Gastroesophageal sphincter (tissue), 4 donors: ENCODE measurements at regions not wholly inside any gene's neighbourhood (a gene's known extent, or its start where the extent isn't known, plus 50 kb on each side); places are given as distances from the start of the nearest gene placed in this dataset.

Experiments
- ATAC-seq: fragments of 150-250 bp; one replicate; pipeline ENCODE4 v1.9.1; 2016; ENCODE audit warnings: mild to moderate bottlenecking, moderate library complexity
- H3K27ac ChIP-seq, 4 donors: fragments of 200-600 bp; sonication (generic) in 3 of 4; 1 replicate in 3 of 4; 2 replicates in 1 of 4; pipeline ENCODE4 v1.5.1; 2016 to 2019
- H3K27me3 ChIP-seq: fragments of 200-600 bp; sonication (generic); one replicate; pipeline ENCODE4 v1.5.1; 2019
- H3K36me3 ChIP-seq, 2 donors: fragments of 200-600 bp; sonication (generic); one replicate each; pipeline ENCODE4 v1.5.1; 2019; ENCODE audit warnings: control low read depth in 1 of 2
- H3K4me1 ChIP-seq, 3 donors: fragments of 200-600 bp; sonication (generic); 1 replicate in 2 of 3; 2 replicates in 1 of 3; pipeline ENCODE4 v1.5.1; 2016 to 2019; ENCODE audit warnings: control low read depth in 2 of 3
- H3K4me3 ChIP-seq, 2 donors: fragments of 200-600 bp; sonication (generic); one replicate each; pipeline ENCODE4 v1.5.1; 2019; ENCODE audit warnings: mild to moderate bottlenecking in 1 of 2, moderate library complexity in 1 of 2
- H3K9me3 ChIP-seq, 3 donors: fragments of 200-600 bp; sonication (generic); one replicate each; pipeline ENCODE4 v1.5.1; 2017 to 2019; ENCODE audit warnings: control low read depth in 2 of 3
- EP300 ChIP-seq: sonication (generic); formaldehyde crosslinking; IDR thresholded peaks from one replicate; pipeline ENCODE4 v1.6.1; 2017; ENCODE audit warnings: antibody characterized with exemption, mild to moderate bottlenecking
- POLR2A ChIP-seq, 2 donors: fragments of 450-650 bp; IDR thresholded peaks; one replicate each; pipeline ENCODE4 v1.6.1; 2017; ENCODE audit warnings: antibody characterized with exemption in 2 of 2, mild to moderate bottlenecking in 2 of 2, moderate library complexity in 1 of 2
- POLR2AphosphoS5 ChIP-seq: sonication (generic); formaldehyde crosslinking; IDR thresholded peaks from one replicate; pipeline ENCODE4 v1.6.1; 2017; ENCODE audit warnings: antibody characterized with exemption
- WGBS, 2 donors: methylation state at CpG; one replicate each; pipeline ENCODE4 v1.1.5; 2018; ENCODE audit warnings: low coverage in 1 of 2; 5-methylcytosine and 5-hydroxymethylcytosine counted together
- TF ChIP-seq, protein P1 (sequence below), 4 experiments: fragments of 200-600 bp in 2 of 4; fragments of 450-650 bp in 2 of 4; sonication (generic) in 1 of 4; IDR thresholded peaks; one replicate each; pipeline ENCODE4 v1.5.1; 2017 to 2019; ENCODE audit warnings: antibody characterized with exemption in 4 of 4, mild to moderate bottlenecking in 2 of 4, moderate library complexity in 2 of 4

DNA sequence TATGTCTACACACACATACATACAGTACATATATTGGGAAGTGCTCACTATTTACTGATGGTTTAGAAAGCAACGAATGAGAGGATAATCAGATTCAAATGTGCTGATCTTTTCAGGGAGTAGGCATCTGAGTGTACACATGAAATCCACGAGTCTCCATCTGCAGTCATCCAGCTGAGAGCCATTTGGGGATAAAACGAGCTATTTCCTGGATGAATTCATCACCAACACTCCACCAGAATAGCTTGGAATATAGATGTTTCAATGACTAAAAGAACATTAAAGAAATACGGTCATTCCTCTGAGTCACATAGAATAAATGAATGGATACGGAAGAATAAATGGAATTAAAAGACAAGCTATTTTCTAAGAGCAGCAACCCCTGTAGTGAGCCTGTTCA lies 721.6 kb upstream of the ARGLU1 start:
- no peak for ATAC-seq
- TF ChIP-seq POLR2A (IDR thresholded peaks at IDR 0.05) (no peak), EP300 (no peak), POLR2AphosphoS5 (no peak)
- TF ChIP-seq, protein P1, sequence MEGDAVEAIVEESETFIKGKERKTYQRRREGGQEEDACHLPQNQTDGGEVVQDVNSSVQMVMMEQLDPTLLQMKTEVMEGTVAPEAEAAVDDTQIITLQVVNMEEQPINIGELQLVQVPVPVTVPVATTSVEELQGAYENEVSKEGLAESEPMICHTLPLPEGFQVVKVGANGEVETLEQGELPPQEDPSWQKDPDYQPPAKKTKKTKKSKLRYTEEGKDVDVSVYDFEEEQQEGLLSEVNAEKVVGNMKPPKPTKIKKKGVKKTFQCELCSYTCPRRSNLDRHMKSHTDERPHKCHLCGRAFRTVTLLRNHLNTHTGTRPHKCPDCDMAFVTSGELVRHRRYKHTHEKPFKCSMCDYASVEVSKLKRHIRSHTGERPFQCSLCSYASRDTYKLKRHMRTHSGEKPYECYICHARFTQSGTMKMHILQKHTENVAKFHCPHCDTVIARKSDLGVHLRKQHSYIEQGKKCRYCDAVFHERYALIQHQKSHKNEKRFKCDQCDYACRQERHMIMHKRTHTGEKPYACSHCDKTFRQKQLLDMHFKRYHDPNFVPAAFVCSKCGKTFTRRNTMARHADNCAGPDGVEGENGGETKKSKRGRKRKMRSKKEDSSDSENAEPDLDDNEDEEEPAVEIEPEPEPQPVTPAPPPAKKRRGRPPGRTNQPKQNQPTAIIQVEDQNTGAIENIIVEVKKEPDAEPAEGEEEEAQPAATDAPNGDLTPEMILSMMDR (IDR thresholded peaks at IDR 0.05) = no peak
- no peaks in the 10 kb centered on the region for H3K4me1 ChIP-seq
- 56 to 74% methylated on average over 4 to 5 of the region's 5 CpGs for WGBS, 2 donors
- H3K36me3 ChIP-seq = no peaks in the 10 kb centered on the region
- no peaks in the 10 kb centered on the region for H3K9me3 ChIP-seq
- H3K27me3 ChIP-seq = no peaks in the 10 kb centered on the region
- no peak overlapping the region for H3K4me3 ChIP-seq
- no peak overlapping the region for H3K27ac ChIP-seq

DNA sequence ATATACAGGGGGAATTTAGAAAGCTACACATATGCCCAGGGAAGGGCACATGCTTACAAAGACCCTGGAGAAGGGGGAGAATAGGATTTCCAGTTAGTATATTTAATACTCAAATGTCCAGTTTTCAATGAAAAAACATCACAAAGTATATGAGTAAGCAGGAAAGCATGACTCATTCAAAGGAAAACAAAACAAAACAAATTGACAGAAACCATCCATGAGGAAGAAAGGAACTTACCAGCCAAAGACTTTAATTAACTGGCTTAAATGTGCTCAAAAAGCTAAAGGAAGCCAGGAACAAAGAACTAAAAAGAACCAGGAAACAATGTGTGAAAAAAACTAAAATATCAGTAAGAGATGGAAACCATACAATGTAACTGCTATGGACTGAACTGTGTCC lies 716.2 kb upstream of the ARGLU1 start:
- no peak overlapping the region for H3K4me3 ChIP-seq
- no peaks in the 10 kb centered on the region for H3K4me1 ChIP-seq
- H3K9me3 ChIP-seq = no peaks in the 10 kb centered on the region
- TF ChIP-seq EP300 (no peak), POLR2A (IDR thresholded peaks at IDR 0.05) (no peak)
- H3K27ac ChIP-seq = no peak overlapping the region
- no peaks in the 10 kb centered on the region for H3K36me3 ChIP-seq
- ATAC-seq = no peak
- no peaks in the 10 kb centered on the region for H3K27me3 ChIP-seq

- Histone ChIP-seq H3K27me3 (no peaks in the 10 kb centered on the region), H3K4me1 (no peaks in the 10 kb centered on the region), H3K27ac (no peak overlapping the region), H3K9me3 (no peaks in the 10 kb centered on the region), H3K4me3 (no peak overlapping the region), H3K36me3 (no peaks in the 10 kb centered on the region)
- 75 to 89% methylated on average over 6 of the region's 6 CpGs for WGBS, 2 donors
- ATAC-seq = no peak
- TF ChIP-seq, protein P1 (IDR thresholded peaks at IDR 0.05) = no peak
- no peak for TF ChIP-seq POLR2A (IDR thresholded peaks at IDR 0.05)
- TF ChIP-seq EP300 = no peak
- no peak for TF ChIP-seq POLR2AphosphoS5
Measured at GRCh38 chr13:107277911-107278310, 710.0 kb upstream of the ARGLU1 start.

GRCh38 chr13:107276936-107277335 lies 709.0 kb upstream of the ARGLU1 start:
- no peaks in the 10 kb centered on the region for H3K36me3 ChIP-seq
- no peaks in the 10 kb centered on the region for H3K9me3 ChIP-seq
- no peaks in the 10 kb centered on the region for H3K4me1 ChIP-seq
- H3K4me3 ChIP-seq = no peak overlapping the region
- no peak for TF ChIP-seq POLR2A (IDR thresholded peaks at IDR 0.05)
- no peak for TF ChIP-seq POLR2AphosphoS5
- no peak for TF ChIP-seq EP300
- TF ChIP-seq, protein P1 (IDR thresholded peaks at IDR 0.05) = no peak
- no peak for ATAC-seq
- H3K27me3 ChIP-seq = no peaks in the 10 kb centered on the region
- H3K27ac ChIP-seq = no peak overlapping the region
- WGBS, 2 donors = 49 to 69% methylated on average over 2 of the region's 2 CpGs

DNA sequence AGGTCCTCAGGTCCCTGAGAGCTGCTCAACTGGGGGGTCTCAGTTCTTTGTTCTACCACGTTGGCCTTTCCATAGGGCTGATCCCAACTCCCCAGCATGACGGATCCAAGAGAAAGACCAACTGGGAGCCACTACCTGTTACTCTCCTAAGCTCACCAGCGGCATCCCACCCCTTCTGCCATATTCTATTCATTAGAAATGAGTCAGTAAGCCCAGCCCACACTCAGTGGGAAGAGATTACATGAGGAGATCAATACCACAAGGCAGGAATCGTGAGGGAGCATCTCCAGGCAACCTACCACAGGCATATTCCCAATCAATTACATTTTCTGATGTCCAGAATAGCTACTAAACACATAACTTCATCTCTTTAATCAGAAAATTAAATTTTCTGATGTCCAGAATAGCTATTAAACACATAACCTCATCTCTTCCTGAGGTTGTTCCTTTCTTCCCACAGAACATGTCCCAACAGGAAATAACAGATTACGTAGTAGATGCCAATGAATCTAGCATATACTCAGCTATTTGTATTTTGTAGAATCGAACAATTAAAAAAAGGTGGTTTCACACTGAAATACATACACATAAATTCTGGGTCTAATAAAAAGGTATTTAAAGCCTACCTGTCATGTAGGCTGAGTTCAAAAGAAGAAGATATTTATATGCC lies 708.1 kb upstream of the ARGLU1 start:
- H3K27ac ChIP-seq = no peak overlapping the region
- H3K27me3 ChIP-seq = no peaks in the 10 kb centered on the region
- H3K9me3 ChIP-seq = no peaks in the 10 kb centered on the region
- no peaks in the 10 kb centered on the region for H3K36me3 ChIP-seq
- TF ChIP-seq EP300 (no peak), POLR2AphosphoS5 (no peak), POLR2A (IDR thresholded peaks at IDR 0.05) (no peak)
- TF ChIP-seq, protein P1 (IDR thresholded peaks at IDR 0.05) = no peak
- no peak for ATAC-seq
- 62 to 84% methylated on average over 2 to 5 of the region's 6 CpGs for WGBS, 2 donors
- no peaks in the 10 kb centered on the region for H3K4me1 ChIP-seq
- no peak overlapping the region for H3K4me3 ChIP-seq
